HCT116 (cell line): ENCODE measurements at regions not wholly inside any gene's neighbourhood (a gene's known extent, or its start where the extent isn't known, plus 50 kb on each side); places are given as distances from the start of the nearest gene placed in this dataset.

ENCODE experiments used
- ATAC-seq: fragments of 200-7000 bp; cut with Tn5 transposase; 2 replicates; pipeline ENCODE4 v1.9.1; 2020; ENCODE audit warnings: mild to moderate bottlenecking, moderate library complexity
- BruUV-seq: library from RNA; stranded (reverse); fragments of 400-500 nt; replicated peaks from 2 replicates; lab custom pipeline; 2021; lab: Mats Ljungman, UMichigan
- CTCF ChIA-PET: fragments of 300-600 bp; sonication (Branson Sonifier 250); formaldehyde crosslinking; loops from one replicate; lab custom pipeline; 2021; ENCODE audit warnings: antibody characterized with exemption; lab: Charles Lee
- POLR2A ChIA-PET: fragments of 300-600, 350-600 bp; sonication (Branson Sonifier 250); formaldehyde crosslinking; loops from one replicate; lab custom pipeline; 2021; ENCODE audit warnings: antibody characterized with exemption; lab: Charles Lee
- RAD21 ChIA-PET, 2 experiments: fragments of 300-600 bp; sonication (Branson Sonifier 250); formaldehyde crosslinking; loops; one replicate each; lab custom pipeline; 2023; ENCODE audit warnings: low total read pairs in 2 of 2; ENCODE audit not compliant: uncharacterized antibody in 2 of 2, unreplicated experiment in 2 of 2, low non-redundant PET in 1 of 2; lab: Charles Lee
- DNase-seq: peaks from one replicate; pipeline ENCODE4 v3.0.0-alpha.2; 2010; ENCODE audit warnings: low read depth, low spot score
- H2AFZ ChIP-seq: fragments of 200-600 bp; shearing (Covaris generic), sonication (generic); 2 replicates; pipeline ENCODE4 v1.6.1; 2017; ENCODE audit warnings: low read depth, mixed run types, mixed read lengths, antibody characterized with exemption, low read length; ENCODE audit not compliant: poor library complexity, severe bottlenecking
- H3K27ac ChIP-seq: 2 replicates; pipeline ENCODE4 v1.5.1; 2012; ENCODE audit warnings: low read depth, low read length
- H3K27me3 ChIP-seq: fragments of 200-600 bp; sonication (generic); 2 replicates; pipeline ENCODE4 v1.6.1; 2016; ENCODE audit warnings: mixed run types, low read length, mixed read lengths; ENCODE audit not compliant: insufficient read depth
- H3K36me3 ChIP-seq, 2 experiments: fragments of 200-500 bp in 1 of 2; fragments of 200-600 bp in 1 of 2; sonication (Bioruptor generic) in 1 of 2; sonication (generic) in 1 of 2; 2 replicates each; pipeline versions ENCODE4 v1.5.1 to v1.6.1; 2014 to 2016; ENCODE audit warnings: low read length in 2 of 2, inconsistent platforms in 1 of 2, mixed read lengths in 1 of 2, mixed run types in 1 of 2; ENCODE audit not compliant: insufficient read depth in 2 of 2, control insufficient read depth in 1 of 2
- H3K4me1 ChIP-seq, 2 experiments: fragments of 200-600 bp in 1 of 2; sonication (generic) in 1 of 2; 2 replicates each; pipeline versions ENCODE4 v1.5.1 to v1.6.1; 2012 to 2017; ENCODE audit warnings: low read length in 2 of 2, inconsistent platforms in 1 of 2, mild to moderate bottlenecking in 1 of 2, mixed read lengths in 1 of 2, mixed run types in 1 of 2, moderate library complexity in 1 of 2; ENCODE audit not compliant: insufficient read depth in 2 of 2, control insufficient read depth in 1 of 2
- H3K4me2 ChIP-seq: fragments of 200-600 bp; sonication (generic); 2 replicates; pipeline ENCODE4 v1.6.1; 2017; ENCODE audit warnings: mixed run types, low read length, mixed read lengths
- H3K4me3 ChIP-seq, 2 experiments: fragments of 200-600 bp in 1 of 2; sonication (generic) in 1 of 2; replicated peaks in 1 of 2; 2 replicates each; pipeline ENCODE4 v1.5.1; 2011 to 2016; ENCODE audit warnings: low read length in 2 of 2, control low read depth in 1 of 2, low read depth in 1 of 2, mild to moderate bottlenecking in 1 of 2, mixed read lengths in 1 of 2, mixed run types in 1 of 2
- H3K79me2 ChIP-seq: fragments of 200-600 bp; sonication (generic); 2 replicates; pipeline ENCODE4 v1.6.1; 2017; ENCODE audit warnings: mild to moderate bottlenecking, mixed run types, low read length, moderate library complexity, mixed read lengths; ENCODE audit not compliant: insufficient read depth
- H3K9ac ChIP-seq: fragments of 200-600 bp; sonication (generic); 2 replicates; pipeline ENCODE4 v1.6.1; 2016; ENCODE audit warnings: low read length, mixed read lengths
- H3K9me2 ChIP-seq: fragments of 200-600 bp; sonication (generic), shearing (Covaris generic); 2 replicates; pipeline ENCODE4 v1.6.1; 2017; ENCODE audit warnings: mixed run types, mild to moderate bottlenecking, moderate library complexity; ENCODE audit not compliant: insufficient read depth
- H3K9me3 ChIP-seq, 2 experiments: fragments of 200-500 bp in 1 of 2; fragments of 200-600 bp in 1 of 2; sonication (Bioruptor generic) in 1 of 2; sonication (generic) in 1 of 2; 2 replicates each; pipeline ENCODE4 v1.6.1; 2014 to 2017; ENCODE audit warnings: low read length in 2 of 2, mixed read lengths in 2 of 2, inconsistent platforms in 1 of 2, low read depth in 1 of 2, mild to moderate bottlenecking in 1 of 2, mixed run types in 1 of 2, moderate library complexity in 1 of 2; ENCODE audit not compliant: control insufficient read depth in 1 of 2, insufficient read depth in 1 of 2
- H4K20me1 ChIP-seq: fragments of 200-600 bp; sonication (generic), shearing (Covaris generic); 2 replicates; pipeline ENCODE4 v1.6.1; 2017; ENCODE audit warnings: mixed run types, mild to moderate bottlenecking, moderate library complexity; ENCODE audit not compliant: insufficient read depth
- CBX3 ChIP-seq: IDR thresholded peaks from 2 replicates; pipeline ENCODE4 v1.6.1; 2012; ENCODE audit warnings: low read depth
- EGR1 ChIP-seq: IDR thresholded peaks from 2 replicates; pipeline ENCODE4 v1.6.1; 2012; ENCODE audit warnings: low read depth
- ELF1 ChIP-seq: IDR thresholded peaks from 2 replicates; pipeline ENCODE4 v1.6.1; 2012; ENCODE audit warnings: low read depth, borderline replicate concordance
- FOSL1 ChIP-seq: IDR thresholded peaks from 2 replicates; pipeline ENCODE4 v1.6.1; 2012; ENCODE audit warnings: low read depth
- MAX ChIP-seq: IDR thresholded peaks from 2 replicates; pipeline ENCODE4 v1.6.1; 2012
- RAD21 ChIP-seq: IDR thresholded peaks from 2 replicates; pipeline ENCODE4 v1.6.1; 2012; ENCODE audit warnings: low read depth, mild to moderate bottlenecking
- REST ChIP-seq: IDR thresholded peaks from 2 replicates; pipeline ENCODE4 v1.6.1; 2012; ENCODE audit warnings: low read depth
- SIN3A ChIP-seq: IDR thresholded peaks from 2 replicates; pipeline ENCODE4 v1.6.1; 2012; ENCODE audit warnings: low read depth
- SP1 ChIP-seq: IDR thresholded peaks from 2 replicates; pipeline ENCODE4 v1.6.1; 2012; ENCODE audit warnings: low read depth
- ZNF274 ChIP-seq: fragments of 200-500 bp; sonication (Bioruptor generic); IDR thresholded peaks from 2 replicates; pipeline ENCODE4 v1.6.1; 2014; ENCODE audit warnings: mild to moderate bottlenecking, low read depth, low read length, inconsistent platforms
- intact Hi-C: fragments of 100-400 bp; cut with micrococcal nuclease; formaldehyde crosslinking; loops from 2 replicates; pipeline ENCODE4 v1.10.0; 2022

- no peaks in the 10 kb centered on the region for H3K79me2 ChIP-seq
- intact Hi-C loops: no loop called here
Measured at GRCh38 chr12:84763107-84763506, 149.5 kb downstream of the SLC6A15 start.

More at GRCh38 chr12:84763107-84763506, 149.5 kb downstream of the SLC6A15 start:
- ChIA-PET CTCF (no interaction called here), RAD21 (no interaction called here), POLR2A (interaction anchor here (0.6 kb wide), 1 partner anchor 119 kb away, joined by 3 read pairs; no protein-coding TSS in a partner anchor)
- no TSS peak for BruUV-seq
- Histone ChIP-seq H3K27ac (no peak overlapping the region), H3K9ac (no peak overlapping the region), H3K4me2 (no peak overlapping the region), H3K9me2 (0 out of 2 replicates have a peak, but pooled peaks cover 2% of the 10 kb centered on the region)
- ATAC-seq: no peak
- DNase-seq: no peak
- TF ChIP-seq RAD21 (no peak), ELF1 (no peak), REST (no peak), FOSL1 (no peak), SP1 (no peak), MAX (no peak), EGR1 (no peak), CBX3 (no peak), ZNF274 (no peak), SIN3A (no peak)
- TF ChIP-seq, all 23 proteins: peak for 0
- no peaks in the 10 kb centered on the region for H3K27me3 ChIP-seq
- no peaks in the 10 kb centered on the region for H3K4me1 ChIP-seq
- H3K9me3 ChIP-seq: no peaks in the 10 kb centered on the region
- no peak overlapping the region for H3K4me3 ChIP-seq
- no peaks in the 10 kb centered on the region for H3K36me3 ChIP-seq
- H2AFZ ChIP-seq: no peak overlapping the region
- H4K20me1 ChIP-seq: no peaks in the 10 kb centered on the region
